ENCODE measurements at regions not wholly inside any gene's neighbourhood (a gene's known extent, or its start where the extent isn't known, plus 50 kb on each side); places are given as distances from the start of the nearest gene placed in this dataset.

DNA sequence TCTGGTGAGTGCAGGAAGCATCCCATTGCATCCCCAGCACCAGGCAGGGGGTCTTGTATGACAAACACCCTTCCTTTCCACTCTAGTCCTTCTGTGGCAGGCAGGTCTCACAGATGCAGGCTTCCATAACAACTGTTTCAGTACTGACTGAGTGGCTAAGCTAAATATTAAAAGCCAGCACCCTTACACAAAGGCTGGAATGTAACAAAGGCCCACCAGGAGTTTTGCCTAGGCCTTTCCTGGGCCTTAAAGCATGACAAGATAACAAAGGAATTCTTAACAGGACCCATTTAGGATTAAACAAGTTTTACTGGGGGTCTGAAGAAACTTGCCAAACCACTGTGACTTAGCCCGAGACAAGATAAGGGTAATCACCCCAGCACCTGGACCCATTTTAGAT, 228.9 kb upstream of the RPL38 start:
- no peaks in the 10 kb centered on the region for H3K27me3 ChIP-seq (ENCODE audit: control insufficient read depth, insufficient read depth, low read length)
- no peak for DNase-seq (ENCODE audit: low read depth)
- no peaks in the 10 kb centered on the region for H3K36me3 ChIP-seq (ENCODE audit: control insufficient read depth, insufficient read depth, low read length)
- H3K4me3 ChIP-seq (ENCODE audit: low read depth, low read length) = no peak overlapping the region
- TF ChIP-seq, protein P1, sequence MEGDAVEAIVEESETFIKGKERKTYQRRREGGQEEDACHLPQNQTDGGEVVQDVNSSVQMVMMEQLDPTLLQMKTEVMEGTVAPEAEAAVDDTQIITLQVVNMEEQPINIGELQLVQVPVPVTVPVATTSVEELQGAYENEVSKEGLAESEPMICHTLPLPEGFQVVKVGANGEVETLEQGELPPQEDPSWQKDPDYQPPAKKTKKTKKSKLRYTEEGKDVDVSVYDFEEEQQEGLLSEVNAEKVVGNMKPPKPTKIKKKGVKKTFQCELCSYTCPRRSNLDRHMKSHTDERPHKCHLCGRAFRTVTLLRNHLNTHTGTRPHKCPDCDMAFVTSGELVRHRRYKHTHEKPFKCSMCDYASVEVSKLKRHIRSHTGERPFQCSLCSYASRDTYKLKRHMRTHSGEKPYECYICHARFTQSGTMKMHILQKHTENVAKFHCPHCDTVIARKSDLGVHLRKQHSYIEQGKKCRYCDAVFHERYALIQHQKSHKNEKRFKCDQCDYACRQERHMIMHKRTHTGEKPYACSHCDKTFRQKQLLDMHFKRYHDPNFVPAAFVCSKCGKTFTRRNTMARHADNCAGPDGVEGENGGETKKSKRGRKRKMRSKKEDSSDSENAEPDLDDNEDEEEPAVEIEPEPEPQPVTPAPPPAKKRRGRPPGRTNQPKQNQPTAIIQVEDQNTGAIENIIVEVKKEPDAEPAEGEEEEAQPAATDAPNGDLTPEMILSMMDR (IDR thresholded peaks at IDR 0.05; ENCODE audit: insufficient read depth, low read depth, low read length) = no peak
- ChIA-PET POLR2A (no interaction called here), CTCF (no interaction called here)

DNA sequence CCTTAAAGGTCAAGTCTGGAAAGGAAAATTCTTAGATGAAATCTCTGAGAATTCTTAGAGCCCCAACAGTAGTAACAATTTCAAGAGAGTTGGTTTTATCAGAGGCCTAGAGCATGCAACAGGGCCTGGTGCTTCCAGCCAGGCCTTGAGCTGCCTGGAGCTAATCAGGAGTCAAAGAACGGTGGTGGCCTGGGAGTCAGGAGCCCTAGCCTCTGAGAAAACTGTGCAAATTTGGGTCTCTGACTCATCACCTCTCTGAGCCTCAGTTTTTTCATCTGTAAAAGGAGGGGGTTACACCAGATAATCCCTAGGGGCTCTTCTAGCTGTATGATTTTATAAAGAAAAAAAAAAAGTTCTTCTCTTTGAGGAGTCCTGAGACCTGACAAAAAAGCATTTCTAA, 227.3 kb upstream of the RPL38 start:
- no peak overlapping the region for H3K4me3 ChIP-seq (ENCODE audit: low read depth, low read length)
- H3K36me3 ChIP-seq (ENCODE audit: control insufficient read depth, insufficient read depth, low read length) = no peaks in the 10 kb centered on the region
- CTCF ChIA-PET = no interaction called here
- TF ChIP-seq, protein P1 (IDR thresholded peaks at IDR 0.05; ENCODE audit: insufficient read depth, low read depth, low read length) = no peak
- H3K27me3 ChIP-seq (ENCODE audit: control insufficient read depth, insufficient read depth, low read length) = no peaks in the 10 kb centered on the region
- POLR2A ChIA-PET = no interaction called here
- DNase-seq (ENCODE audit: low read depth) = no peak

DNA sequence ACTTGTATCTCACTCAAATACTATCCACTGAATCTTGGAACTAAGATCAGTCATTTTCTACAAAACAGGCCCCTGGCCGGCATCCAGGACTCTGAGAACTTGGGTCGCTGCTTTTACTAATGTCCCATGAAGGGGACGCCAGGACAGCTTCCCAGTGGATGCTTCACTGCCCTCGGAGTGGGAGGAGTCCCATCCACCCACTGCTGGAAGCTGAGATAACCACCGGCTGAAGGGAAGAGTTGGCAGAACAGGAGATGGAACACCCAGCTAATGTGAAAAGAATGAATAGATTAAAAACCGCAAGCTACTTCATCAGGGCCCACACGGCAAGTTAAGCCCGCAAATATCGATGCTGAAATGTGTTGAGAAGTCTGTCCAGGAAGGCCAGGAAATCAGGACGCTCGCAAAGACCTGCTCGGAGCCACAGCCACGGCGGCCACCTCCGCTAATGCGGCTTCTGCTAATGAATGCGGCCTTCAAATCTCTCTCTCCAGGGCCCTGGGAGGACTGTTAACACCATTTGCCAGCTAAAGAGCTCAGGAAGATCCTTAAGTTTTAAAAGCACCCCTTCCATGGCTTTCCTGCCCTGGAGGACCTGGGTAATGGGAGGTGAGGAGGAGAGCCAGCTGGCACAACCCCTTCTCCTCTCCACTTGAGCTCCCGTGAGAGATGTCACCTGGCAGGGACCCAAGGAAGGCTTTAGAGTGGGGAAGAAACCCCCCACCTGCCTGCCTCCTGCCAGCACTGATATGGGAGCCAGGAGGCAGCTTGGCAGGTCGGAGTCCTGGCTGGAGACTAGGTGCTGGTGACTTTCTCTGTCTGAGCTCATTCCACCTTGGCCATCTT, 226.6 kb upstream of the RPL38 start:
- H3K27me3 ChIP-seq (ENCODE audit: control insufficient read depth, insufficient read depth, low read length) = no peaks in the 10 kb centered on the region
- H3K36me3 ChIP-seq (ENCODE audit: control insufficient read depth, insufficient read depth, low read length) = no peaks in the 10 kb centered on the region
- no peak overlapping the region for H3K4me3 ChIP-seq (ENCODE audit: low read depth, low read length)
- ChIA-PET CTCF (no interaction called here), POLR2A (no interaction called here)
- no peak for DNase-seq (ENCODE audit: low read depth)
- TF ChIP-seq, protein P1 (IDR thresholded peaks at IDR 0.05; ENCODE audit: insufficient read depth, low read depth, low read length) = no peak

DNA sequence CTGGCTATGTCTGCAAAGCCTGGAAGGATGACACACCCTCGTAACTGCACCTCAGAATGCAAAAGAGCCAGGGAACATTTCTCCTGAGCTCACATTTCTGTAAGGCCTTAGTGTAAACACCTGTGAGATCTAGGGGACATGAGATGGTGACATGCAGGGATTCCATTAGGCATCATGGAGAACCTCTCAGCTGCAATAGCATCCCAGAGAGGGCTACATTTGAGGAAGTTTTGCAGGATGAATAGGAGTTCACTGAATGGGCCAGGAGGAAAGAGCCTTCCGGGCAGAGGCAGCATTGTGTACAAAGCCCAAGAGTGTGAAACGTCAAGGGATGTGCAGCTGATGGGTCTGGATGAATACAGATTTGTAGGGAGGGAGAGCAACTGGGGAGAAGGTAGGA, 223.0 kb upstream of the RPL38 start:
- no peaks in the 10 kb centered on the region for H3K36me3 ChIP-seq (ENCODE audit: control insufficient read depth, insufficient read depth, low read length)
- TF ChIP-seq, protein P1 (IDR thresholded peaks at IDR 0.05; ENCODE audit: insufficient read depth, low read depth, low read length) = no peak
- no peaks in the 10 kb centered on the region for H3K27me3 ChIP-seq (ENCODE audit: control insufficient read depth, insufficient read depth, low read length)
- CTCF ChIA-PET = no interaction called here
- DNase-seq (ENCODE audit: low read depth) = no peak
- no peak overlapping the region for H3K4me3 ChIP-seq (ENCODE audit: low read depth, low read length)
- POLR2A ChIA-PET = no interaction called here

DNA sequence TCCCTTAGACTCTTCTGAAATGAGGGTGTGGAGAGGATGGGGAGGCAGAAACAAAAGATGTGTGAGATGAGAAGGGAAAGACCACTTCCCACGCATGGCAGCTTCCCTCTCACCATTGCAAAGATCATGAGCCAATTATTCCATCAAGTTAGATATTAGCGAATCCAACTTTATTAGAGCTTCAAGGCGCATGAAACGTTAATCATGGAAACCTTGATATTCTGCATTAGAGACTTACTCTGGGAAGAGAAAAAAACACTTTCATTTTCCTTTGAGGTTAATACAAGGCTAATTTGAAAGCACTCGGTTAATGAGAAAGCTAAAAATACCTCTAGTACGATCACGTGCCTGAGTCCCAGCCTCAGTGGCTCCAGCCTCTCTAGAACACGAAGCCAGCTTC, 220.6 kb upstream of the RPL38 start:
- Histone ChIP-seq H3K27me3 (ENCODE audit: control insufficient read depth, insufficient read depth, low read length) (no peaks in the 10 kb centered on the region), H3K36me3 (ENCODE audit: control insufficient read depth, insufficient read depth, low read length) (no peaks in the 10 kb centered on the region), H3K4me3 (ENCODE audit: low read depth, low read length) (no peak overlapping the region)
- DNase-seq (ENCODE audit: low read depth) = no peak
- TF ChIP-seq, protein P1 (IDR thresholded peaks at IDR 0.05; ENCODE audit: insufficient read depth, low read depth, low read length) = no peak
- POLR2A ChIA-PET = no interaction called here
- CTCF ChIA-PET = no interaction called here
